AG08396 (cell line): ENCODE measurements at regions not wholly inside any gene's neighbourhood (a gene's known extent, or its start where the extent isn't known, plus 50 kb on each side); places are given as distances from the start of the nearest gene placed in this dataset.
"Not testable (repeated sequence)": the region's sequence is repeated elsewhere in the genome, so short reads cannot be mapped to it uniquely, and the experiment has no call there.

Experiments used
- DNase-seq: peaks from one replicate; pipeline ENCODE4 v3.0.0; 2012; ENCODE audit warnings: low spot score, mixed read lengths

DNA sequence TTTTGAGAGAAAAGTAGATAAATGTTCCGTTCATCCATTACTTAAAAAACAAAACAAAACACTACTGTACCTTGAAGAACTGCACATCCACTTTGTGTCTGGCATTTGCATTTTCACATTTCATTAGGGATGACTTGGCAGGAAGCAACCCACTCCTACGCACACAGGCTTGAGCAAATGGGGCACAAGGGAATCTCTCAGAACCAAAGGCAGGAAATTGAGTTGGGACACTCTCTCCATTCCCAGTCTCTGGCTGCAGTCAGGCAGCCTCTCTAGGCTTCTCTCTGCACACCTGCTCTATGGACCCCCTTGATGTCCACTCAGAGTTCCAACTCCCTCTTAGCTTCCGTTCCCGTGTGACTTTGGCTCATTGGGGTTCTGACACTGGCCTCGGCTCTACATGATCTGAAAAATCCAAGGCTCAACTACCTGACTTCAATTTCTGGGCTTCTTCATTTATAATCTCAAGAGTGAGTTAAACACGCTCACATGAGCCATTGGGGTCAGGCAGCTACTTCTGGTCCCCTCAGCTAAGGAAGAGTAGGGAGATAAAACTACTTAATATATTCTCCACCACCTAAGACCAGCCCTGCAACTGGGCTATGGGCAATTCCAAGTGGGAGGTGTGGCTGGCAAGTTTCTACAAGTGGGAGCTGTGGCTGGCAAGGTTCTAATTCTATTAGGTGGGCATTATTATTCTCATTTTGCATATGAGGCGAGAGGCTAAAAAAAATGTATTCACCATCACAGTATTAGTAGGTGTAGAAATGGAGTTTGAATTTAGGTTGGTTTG is 251.9 kb downstream of the SOD2 start:
- no peak for DNase-seq

DNA sequence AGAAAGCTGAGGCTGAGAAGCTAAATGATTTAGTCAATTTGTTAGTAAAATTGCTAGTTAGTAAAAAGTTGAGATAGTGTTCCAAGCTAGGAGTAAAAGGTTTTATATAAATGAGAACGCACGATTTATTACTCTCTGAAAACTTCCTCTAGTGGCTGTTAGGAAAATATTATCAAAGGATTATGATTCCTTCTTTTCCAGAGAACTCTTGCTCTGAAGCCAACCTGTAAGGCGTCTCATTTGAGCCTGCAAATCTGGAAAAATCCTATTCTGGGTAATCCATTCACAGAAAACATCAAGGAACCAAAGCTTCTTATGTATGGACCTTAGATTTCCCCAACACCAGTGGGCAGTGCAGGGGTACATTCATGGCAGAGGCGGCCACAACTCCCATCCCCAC is 252.7 kb downstream of the SOD2 start:
- DNase-seq: no peak

DNA sequence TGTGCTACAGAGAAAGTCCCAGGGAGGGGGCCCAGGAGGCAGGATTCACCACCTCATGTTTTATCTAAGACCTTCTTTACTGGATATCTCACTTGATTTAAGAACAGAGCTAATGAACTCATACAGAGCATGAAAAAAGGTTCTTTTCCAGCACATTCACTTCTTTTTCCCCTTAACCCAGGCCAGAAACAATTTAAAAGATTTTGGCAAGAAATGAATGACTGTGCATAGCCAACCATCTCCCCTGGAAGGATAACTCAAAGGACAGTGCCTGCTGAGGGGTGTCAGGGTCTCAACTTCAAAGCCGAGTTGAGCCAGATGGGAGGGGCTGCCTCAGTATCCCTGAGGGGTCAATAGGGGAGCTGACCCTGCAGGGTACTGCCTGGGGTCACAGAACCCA is 253.4 kb downstream of the SOD2 start:
- no peak for DNase-seq

DNA sequence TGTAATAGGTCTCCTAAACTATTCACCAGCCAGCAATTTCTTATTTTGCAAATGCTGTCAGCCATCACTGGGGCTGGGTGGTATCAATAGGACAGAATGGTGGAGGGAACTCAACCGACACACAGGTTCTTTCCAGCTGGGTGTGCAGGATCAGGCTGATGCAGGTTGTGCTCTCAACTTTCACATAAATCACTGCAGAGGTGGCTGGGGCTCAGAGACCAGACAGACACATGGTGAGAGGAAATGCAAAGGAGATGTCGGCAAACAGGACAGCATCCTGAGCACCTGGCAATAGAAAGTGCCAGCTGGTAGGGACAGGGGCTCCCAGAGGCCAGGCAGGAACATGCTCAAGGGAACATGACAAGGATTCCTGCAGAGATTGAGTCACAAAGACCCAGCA is 254.9 kb downstream of the SOD2 start:
- no peak for DNase-seq

DNA sequence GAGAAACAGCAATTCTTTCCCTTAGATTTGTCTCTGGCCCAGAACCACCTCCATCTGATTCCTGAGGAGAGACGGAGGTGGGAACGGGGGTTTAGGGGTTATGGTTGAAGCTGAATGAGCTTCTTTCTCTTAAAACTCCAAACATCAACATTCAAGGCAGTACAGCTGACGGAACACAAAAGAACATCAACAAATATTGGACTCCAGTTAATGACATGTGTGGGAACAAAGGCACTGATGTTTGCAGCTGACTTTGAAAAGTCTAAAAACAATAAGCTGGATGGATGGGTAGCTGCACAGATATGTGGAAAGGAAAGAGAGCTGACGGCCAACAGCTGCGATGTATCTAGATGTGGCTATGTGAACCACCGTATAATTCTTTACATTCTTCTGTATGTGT is 256.5 kb downstream of the SOD2 start:
- no peak for DNase-seq

DNA sequence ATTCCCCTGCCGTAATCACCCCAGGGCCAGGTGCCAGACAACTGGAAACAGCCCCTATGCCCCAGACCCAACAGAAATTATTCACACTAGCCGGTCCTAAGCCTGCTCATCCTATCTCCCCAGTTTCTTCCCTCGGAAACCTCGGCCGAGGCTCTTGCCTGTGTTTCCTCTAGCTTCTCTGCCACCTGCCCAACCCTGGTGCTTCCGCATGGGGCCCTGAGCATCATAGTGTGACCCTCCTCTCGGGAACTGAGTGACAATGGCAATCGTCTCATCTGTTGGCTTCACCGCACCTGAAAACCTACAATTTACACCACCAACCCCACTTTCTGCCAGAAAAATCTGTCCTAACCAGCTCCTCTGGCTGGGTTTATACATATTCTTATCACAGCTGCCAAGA is 257.3 kb downstream of the SOD2 start:
- DNase-seq: no peak

DNA sequence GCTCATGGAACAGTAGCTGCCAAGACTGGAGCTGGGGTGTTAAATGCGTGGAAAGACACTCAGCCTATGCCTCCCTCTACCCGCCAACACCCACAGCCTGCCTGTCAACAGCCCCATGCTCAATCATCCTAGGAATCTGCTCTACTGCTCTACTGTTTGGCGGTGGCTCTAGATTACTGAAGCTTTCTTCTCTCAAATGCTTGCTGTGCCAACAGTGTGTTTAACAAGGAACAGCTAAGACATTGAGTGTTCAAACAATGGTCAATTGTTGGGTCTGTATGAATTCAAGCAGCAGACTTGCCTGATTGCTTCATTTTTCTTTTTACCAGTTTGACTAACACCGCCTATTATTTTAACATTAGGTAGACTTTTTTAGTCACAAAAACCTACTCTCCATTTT is 258.6 kb downstream of the SOD2 start:
- DNase-seq: no peak

DNA sequence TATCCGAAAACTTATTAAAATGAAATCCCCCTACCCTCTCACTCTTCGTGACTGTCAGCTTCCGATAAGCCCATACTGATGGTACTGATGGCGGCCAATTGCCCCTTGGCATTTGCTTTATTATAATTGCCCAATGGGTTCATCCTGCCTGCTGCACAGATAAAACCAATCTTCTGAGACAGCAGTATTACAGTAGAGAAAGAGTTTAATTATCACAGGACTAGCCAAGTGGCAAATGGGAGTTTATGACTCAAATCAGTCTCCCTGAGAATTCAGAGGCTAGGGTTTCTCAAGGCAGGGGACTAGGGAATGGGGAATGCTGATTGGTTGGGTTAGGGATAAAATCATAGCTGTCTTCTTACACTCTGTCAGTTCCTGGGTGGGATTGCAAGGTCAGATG is 259.5 kb downstream of the SOD2 start:
- no peak for DNase-seq

DNA sequence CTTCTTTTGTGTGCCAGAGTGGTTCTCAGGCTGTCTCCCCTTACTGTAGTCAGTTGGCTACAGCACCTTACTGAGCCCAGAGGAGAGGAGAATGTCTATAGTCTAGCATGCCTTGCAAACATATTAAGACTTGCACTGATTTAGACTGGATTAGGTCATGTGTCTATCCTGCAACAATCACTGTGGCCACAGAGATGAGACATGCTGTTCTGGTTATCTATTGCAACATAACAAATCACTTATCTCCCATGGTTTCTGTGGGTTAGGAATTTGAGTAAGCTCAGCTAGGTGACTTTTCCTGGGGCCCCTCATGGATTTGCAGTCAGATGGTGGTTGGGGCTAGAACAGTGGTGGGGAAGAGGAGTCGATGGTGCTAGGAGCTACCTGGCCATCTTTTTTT is 261.3 kb downstream of the SOD2 start:
- no peak for DNase-seq

DNA sequence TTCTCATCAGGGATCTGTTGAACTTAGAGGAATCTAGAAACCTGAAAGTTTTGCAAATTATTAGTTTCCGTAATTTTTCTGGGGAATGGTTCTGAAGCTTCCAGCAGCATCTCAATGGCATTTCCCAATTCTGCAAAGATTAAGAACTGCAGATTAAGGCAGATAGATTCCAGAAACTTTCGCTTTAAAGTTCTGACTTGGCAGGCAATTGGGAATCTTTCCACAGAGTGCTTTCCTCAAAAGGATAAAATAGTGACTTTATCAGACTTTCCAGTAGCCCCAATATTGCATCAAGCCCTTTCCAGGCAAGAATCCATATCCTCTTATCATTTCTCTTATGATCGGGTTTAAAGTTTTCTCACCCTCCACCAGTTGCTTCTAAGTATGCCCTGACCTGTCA is 261.1 kb downstream of the FNDC1 start:
- DNase-seq: no peak

DNA sequence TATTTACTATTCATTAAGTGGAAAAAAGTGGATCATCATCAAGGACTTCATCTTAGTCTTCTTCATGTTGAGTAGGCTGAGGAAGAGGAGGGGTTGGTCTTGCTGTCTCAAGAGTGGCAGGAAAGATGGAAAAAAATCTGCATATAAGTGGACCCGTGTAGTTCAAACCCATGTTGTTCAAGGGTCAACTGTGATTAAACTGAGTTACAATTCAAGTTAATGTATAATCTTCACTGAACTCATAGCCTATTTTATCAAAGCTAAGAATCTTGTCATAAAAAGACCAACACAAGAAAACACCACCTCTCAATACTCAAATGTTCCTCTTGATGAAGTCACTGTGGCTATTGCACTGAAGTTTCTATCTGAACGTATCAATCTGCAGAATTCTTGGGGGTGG is 260.2 kb downstream of the FNDC1 start:
- DNase-seq: no peak

DNA sequence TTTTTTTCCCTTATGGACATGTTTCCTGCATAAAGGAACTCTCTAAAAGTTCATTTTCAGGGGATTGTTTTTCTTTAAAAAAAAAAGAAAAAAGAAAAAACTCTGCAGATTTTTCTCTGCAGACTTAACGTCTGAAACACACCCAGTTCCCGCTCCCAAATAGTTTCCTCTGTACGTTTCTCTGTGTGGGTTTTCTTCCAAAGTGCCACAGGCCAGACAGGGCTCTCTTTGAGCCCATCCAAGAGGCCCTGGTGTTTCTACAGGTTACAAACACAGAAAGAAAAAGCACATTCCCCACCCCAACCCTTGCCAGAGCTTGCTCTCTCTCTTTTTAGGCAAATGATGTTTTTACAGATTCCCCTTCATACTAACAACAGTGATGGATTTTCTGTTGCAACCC is 258.6 kb downstream of the FNDC1 start:
- no peak for DNase-seq

DNA sequence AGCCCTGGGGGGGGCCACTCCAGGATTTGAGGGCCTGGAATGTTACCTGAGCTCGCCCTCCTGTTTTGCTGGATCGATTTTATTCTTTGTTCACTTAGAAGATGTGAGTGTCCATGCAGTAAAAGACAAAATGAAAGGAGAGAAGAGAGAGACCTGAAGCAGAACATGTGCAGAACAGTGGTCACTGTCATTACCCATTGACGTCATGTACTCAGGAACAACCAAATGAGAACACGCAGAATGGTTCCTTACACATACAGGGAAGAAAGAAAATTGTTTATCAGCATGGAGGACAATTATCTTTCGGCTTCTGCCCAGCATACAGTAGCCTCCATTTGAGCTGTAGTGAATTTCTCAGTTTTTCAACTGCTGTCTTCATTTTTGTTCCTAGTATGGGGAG is 258.1 kb downstream of the FNDC1 start:
- DNase-seq: no peak

DNA sequence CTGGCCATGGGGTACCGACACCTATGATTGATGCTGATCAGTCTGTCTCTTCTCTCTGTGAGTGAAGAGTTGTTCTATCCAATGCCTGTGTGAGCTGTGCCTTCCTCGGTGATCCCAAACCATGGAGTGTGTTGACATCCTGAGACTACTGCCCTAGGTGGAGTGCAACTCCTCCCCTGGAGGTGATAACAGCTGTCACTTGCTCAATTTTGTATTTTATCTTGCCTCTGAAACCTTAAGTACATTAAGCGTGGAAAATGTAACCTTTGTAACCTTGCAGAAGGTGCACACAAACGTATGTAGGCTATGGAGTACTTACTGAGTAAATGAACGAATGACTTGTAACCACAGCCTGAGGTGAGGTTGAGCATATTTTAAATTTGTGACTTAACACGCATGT is 256.2 kb downstream of the FNDC1 start:
- no peak for DNase-seq

DNA sequence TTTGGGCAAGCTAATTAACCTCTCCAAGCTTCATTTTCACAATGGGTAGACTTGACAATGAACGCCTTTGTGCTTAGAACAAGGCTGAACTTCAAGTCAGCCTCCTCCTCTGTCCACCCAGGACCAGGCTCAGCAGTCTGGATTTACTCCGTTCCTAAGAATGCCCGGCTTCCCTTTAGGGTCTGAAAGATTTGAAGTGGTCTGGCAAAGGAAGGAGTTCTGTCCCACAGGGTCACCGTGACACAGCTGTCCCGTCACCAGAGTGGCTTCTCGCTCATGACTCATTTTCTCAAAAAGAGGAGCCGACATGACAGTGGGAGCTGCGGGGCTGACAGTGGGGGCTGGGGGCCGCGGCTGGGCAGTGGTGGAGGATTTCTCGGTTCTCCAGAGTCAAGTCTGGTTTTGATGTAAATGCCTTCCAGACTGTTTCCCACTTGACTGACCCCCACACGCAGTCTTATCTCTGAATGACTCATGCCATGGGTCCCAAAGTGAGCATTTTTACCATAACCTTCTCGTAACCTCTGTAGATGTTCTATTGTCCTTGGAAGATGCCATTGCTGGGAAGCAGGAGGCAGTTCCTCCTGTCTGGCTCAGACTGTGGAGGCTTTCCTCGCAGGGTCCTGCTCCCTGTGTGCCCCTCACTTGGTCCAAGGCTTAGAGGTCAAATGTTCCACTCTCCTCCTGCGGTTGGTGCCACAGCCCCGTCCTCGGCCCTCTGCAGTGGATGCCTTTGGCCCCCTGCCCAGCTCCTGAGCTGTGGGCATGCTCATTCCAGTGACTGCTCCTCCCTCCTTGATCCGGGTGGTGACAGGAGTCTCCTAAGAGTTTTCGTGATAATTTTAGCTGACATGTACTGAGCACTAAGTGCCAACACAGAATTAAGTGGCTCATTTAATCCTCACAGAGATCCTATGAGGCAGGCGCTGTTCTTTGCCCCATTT is 253.1 kb downstream of the FNDC1 start:
- no peak for DNase-seq

DNA sequence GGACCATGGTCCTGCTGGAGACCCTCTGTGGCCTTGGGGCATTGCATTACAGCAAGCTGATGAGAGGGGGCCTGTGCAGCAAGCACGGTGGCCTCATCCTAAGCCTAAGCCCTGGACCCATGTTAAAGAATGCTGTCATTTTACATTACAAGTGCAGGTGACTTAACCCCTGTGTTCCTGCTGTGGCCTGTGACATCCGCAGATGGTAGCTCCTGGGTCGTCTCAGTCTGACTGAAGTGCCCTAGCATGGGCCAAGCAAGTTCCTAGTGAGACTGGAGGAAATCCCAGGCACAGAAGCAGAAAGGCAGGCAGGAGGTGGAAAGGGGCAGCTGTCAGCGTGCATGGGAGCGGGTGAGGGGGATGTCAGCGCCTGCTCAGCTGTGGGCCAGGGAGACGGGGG is 252.4 kb downstream of the FNDC1 start:
- DNase-seq: no peak

DNA sequence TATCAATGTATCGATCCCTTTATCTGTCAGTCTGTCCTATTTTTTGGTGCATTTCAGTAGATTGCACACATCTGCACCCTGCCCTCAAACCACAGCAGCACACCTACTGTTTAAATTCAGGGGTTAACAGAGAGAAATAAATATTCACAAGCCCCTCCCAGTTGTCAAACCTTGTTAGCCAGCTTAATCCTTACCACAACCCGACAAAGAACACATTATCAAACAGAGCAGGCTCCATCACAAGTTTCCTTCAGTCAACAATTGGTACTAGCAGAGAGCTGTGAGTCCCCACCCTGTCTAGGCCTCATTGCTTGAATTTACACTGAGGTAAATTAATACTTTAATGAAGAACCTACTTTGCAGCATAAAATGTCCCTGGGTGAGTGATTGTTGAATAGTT is 249.8 kb downstream of the FNDC1 start:
- DNase-seq: no peak

DNA sequence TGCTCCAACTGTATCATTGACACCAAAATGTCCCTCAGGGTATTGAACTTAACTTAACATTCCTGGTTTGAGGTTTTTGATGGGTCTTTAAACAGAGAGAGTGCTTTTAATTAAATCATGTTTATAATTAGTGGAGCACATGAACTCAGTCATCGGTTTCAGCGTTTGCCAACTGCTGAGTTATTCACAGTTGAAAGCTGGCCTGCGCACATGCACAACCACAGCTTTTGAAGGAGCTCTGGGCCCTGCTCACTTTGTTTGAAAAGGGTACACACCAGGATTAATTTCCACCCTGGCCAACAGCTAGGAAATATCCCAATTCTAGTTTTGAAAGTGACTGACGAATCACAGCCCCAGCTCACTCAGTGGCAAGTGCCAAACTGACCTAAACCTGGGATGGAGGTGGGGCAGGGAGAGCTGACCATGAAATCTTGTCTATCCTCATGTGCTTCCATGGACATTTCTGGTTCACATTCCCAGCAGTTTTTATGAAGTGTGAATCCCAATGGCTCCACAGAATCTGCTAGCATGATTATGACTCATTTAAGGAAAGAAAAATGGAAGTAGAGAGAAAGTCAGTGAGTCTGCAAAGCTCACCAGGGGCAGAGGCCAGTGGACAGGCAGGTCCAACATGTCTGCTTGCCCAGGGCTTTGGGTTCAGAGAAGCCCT is 247.8 kb downstream of the FNDC1 start:
- DNase-seq: no peak

DNA sequence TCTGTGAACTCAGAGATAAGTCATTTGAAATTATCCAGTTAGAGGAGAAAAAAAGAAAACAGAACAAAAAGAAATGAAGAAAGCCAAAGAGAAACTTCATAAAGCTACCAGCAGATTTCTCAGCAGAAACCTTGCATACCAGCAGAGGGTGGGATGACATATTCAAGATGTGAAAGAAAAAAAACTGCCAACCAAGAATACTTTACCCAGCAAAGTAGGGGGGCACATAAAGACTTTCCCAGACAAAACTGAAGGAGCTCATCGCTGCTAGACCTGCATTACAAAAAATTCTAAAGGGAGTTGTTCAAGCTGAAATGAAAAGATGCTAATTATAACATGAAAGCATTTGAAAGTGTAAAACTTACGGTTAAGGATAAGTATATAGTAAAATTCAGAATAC is 246.3 kb downstream of the FNDC1 start:
- DNase-seq: no peak

DNA sequence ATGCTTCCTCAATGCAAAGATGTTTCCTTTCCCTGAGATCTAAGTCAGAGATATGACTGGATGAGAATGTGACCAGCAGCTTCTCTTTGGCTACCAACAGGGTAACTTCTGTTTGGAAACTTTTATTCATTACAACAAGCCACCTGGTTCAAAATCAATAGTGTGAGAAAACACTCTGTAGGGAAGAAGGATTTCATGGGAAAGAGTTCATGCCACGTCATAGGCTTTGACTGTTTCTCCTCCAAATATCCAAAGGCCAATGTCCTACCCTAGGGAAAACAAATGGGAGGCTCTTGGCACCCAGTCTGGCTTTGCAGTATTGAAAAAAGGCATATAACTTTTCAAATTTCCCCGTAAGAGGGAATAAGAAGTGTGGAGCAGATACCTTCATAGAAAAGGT is 245.5 kb downstream of the FNDC1 start:
- no peak for DNase-seq

DNA sequence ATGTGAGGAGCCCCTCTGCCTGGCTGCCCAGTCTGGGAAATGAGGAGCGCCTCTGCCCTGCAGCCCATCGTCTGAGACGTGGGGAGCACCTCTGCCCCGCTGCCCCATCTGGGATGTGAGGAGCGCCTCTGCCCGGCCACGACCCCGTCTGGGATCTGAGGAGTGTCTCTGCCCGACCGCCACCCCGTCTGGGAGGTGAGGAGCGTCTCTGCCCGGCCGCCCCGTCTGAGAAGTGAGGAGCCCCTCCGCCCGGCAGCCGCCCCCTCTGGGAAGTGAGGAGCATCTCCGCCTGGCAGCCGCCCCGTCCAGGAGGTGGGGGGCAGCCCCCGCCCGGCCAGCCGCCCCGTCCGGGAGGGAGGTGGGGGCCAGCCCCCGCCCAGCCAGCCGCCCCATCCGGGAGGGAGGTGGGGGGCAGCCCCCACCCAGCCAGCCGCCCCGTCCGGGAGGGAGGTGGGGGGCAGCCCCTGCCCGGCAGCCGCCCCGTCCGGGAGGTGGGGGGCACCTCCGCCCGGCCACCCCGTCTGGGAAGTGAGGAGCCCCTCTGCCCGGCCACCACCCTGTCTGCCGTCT is 238.1 kb downstream of the FNDC1 start:
- not testable (repeated sequence) for DNase-seq

DNA sequence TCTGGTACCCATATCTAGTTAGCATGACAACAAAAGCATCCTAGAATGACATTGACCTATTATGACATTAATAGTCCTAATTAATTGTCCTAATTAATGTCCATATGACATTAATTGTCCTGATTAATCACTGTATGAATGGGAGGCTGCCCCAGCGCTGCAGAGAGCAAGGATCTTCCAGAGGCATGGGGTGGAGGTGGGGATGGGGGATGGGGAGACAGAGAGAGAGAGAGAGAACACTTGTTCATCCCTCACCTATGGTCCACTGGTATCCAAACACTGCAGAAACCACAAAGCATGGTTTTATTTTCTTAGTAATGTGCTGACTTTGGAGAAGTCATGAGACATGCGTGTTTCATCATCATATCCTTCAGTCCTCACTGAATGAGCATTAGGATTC is 235.1 kb downstream of the FNDC1 start:
- DNase-seq: no peak

DNA sequence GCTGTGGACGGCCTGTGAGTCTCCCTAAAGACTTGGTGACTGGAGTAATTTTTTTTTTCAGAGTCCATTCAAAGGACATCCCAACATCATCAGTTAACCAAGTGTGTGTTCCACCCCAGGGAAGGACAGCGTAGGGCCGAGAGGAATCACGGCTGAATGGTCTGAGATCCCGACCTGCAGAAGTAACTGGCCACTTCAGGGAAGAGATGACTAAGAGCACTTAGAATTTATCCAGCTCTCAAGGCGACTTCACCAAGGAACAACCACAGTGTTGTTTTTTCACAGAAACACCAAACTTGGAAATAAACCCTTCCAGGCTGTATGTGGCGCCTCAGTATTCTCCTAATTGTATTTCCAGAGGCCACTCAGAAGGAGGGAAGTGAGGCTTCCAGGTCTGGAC is 231.6 kb downstream of the FNDC1 start:
- DNase-seq: no peak
